ENCODE measurements at regions not wholly inside any gene's neighbourhood (a gene's known extent, or its start where the extent isn't known, plus 50 kb on each side); places are given as distances from the start of the nearest gene placed in this dataset.

DNA sequence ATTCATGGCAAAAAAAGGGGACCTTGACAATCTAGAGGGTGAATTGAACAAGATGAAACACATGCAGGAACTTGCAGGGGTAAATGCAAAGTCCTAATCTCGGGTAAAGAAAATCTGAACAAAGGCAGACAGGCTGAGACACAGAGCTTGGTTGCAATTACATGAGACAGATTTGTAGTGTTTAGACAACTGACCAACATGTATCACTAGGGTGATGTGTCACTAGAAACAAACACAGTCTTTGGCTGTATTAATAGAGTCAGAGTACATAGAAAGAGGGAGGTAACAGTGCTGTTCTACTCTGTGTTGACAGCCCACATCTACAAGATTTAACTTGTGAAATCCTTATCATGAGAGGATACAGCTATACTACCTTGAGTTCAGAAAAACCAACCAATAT is 78.1 kb upstream of the GRIK3 start:
- TF ChIP-seq, protein P1, sequence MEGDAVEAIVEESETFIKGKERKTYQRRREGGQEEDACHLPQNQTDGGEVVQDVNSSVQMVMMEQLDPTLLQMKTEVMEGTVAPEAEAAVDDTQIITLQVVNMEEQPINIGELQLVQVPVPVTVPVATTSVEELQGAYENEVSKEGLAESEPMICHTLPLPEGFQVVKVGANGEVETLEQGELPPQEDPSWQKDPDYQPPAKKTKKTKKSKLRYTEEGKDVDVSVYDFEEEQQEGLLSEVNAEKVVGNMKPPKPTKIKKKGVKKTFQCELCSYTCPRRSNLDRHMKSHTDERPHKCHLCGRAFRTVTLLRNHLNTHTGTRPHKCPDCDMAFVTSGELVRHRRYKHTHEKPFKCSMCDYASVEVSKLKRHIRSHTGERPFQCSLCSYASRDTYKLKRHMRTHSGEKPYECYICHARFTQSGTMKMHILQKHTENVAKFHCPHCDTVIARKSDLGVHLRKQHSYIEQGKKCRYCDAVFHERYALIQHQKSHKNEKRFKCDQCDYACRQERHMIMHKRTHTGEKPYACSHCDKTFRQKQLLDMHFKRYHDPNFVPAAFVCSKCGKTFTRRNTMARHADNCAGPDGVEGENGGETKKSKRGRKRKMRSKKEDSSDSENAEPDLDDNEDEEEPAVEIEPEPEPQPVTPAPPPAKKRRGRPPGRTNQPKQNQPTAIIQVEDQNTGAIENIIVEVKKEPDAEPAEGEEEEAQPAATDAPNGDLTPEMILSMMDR (IDR thresholded peaks at IDR 0.05), result no peak
- TF ChIP-seq POLR2A (IDR thresholded peaks at IDR 0.05), result no peak
